H9 (cell line): ENCODE measurements at regions not wholly inside any gene's neighbourhood (a gene's known extent, or its start where the extent isn't known, plus 50 kb on each side); places are given as distances from the start of the nearest gene placed in this dataset.

Experiments
- DNase-seq: peaks from one replicate; pipeline ENCODE4 v3.0.0-alpha.2; 2017
- H2AFZ ChIP-seq: one replicate; pipeline ENCODE4 v1.6.1; 2013; ENCODE audit warnings: mild to moderate bottlenecking, low read length, control low read depth, moderate library complexity
- H2AK5ac ChIP-seq: 2 replicates; pipeline ENCODE4 v1.6.1; 2013; ENCODE audit warnings: low read length, control low read depth, mixed read lengths; ENCODE audit not compliant: insufficient read length
- H2BK120ac ChIP-seq: one replicate; pipeline ENCODE4 v1.6.1; 2013; ENCODE audit warnings: low read depth, mild to moderate bottlenecking, low read length, control low read depth, inconsistent platforms; ENCODE audit not compliant: poor library complexity, severe bottlenecking
- H2BK12ac ChIP-seq: 2 replicates; pipeline ENCODE4 v1.6.1; 2013; ENCODE audit warnings: low read length, control low read depth, mixed read lengths, low read depth; ENCODE audit not compliant: insufficient read length
- H2BK15ac ChIP-seq: 2 replicates; pipeline ENCODE4 v1.6.1; 2013; ENCODE audit warnings: low read depth, low read length, control low read depth
- H2BK20ac ChIP-seq: one replicate; pipeline ENCODE4 v1.6.1; 2013; ENCODE audit warnings: low read depth, mild to moderate bottlenecking, low read length, control low read depth, inconsistent platforms; ENCODE audit not compliant: poor library complexity, severe bottlenecking
- H2BK5ac ChIP-seq: 2 replicates; pipeline ENCODE4 v1.6.1; 2013; ENCODE audit warnings: low read length, control low read depth, mixed read lengths; ENCODE audit not compliant: insufficient read length
- H3K14ac ChIP-seq: 2 replicates; pipeline ENCODE4 v1.6.1; 2013; ENCODE audit warnings: low read length, control low read depth; ENCODE audit not compliant: insufficient read depth
- H3K18ac ChIP-seq: 2 replicates; pipeline ENCODE4 v1.6.1; 2013; ENCODE audit warnings: low read depth, mild to moderate bottlenecking, mixed read lengths, low read length, control low read depth; ENCODE audit not compliant: insufficient read length
- H3K23ac ChIP-seq: 2 replicates; pipeline ENCODE4 v1.6.1; 2013; ENCODE audit warnings: low read length, control low read depth, mixed read lengths, low read depth; ENCODE audit not compliant: insufficient read length
- H3K23me2 ChIP-seq: 2 replicates; pipeline ENCODE4 v1.6.1; 2013; ENCODE audit warnings: low read depth, mild to moderate bottlenecking, mixed read lengths, low read length, control low read depth; ENCODE audit not compliant: insufficient read length, poor library complexity, severe bottlenecking
- H3K27ac ChIP-seq: 2 replicates; pipeline ENCODE4 v1.5.1; 2013; ENCODE audit warnings: low read length, control low read depth, mixed read lengths, low read depth; ENCODE audit not compliant: insufficient read length
- H3K27me3 ChIP-seq: 2 replicates; pipeline ENCODE4 v1.6.1; 2013; ENCODE audit warnings: low read length, control low read depth, inconsistent platforms; ENCODE audit not compliant: insufficient read depth
- H3K4ac ChIP-seq: 2 replicates; pipeline ENCODE4 v1.6.1; 2013; ENCODE audit warnings: low read depth, mild to moderate bottlenecking, control low read depth, inconsistent platforms, low read length, moderate library complexity
- H3K4me1 ChIP-seq: 2 replicates; pipeline ENCODE4 v1.6.1; 2013; ENCODE audit warnings: low read length, control low read depth, inconsistent platforms; ENCODE audit not compliant: insufficient read depth
- H3K4me2 ChIP-seq: 2 replicates; pipeline ENCODE4 v1.6.1; 2013; ENCODE audit warnings: low read length, control low read depth, mixed read lengths; ENCODE audit not compliant: insufficient read length, insufficient read depth
- H3K56ac ChIP-seq: 2 replicates; pipeline ENCODE4 v1.6.1; 2013; ENCODE audit warnings: low read depth, mild to moderate bottlenecking, mixed read lengths, low read length, control low read depth; ENCODE audit not compliant: insufficient read length
- H3K79me1 ChIP-seq: 2 replicates; pipeline ENCODE4 v1.6.1; 2013; ENCODE audit warnings: low read depth, mild to moderate bottlenecking, moderate library complexity, low read length, control low read depth, inconsistent platforms; ENCODE audit not compliant: insufficient read depth, poor library complexity, severe bottlenecking
- H3K79me2 ChIP-seq: 2 replicates; pipeline ENCODE4 v1.6.1; 2013; ENCODE audit warnings: low read length, control low read depth, inconsistent platforms; ENCODE audit not compliant: insufficient read depth
- H3K9ac ChIP-seq: 2 replicates; pipeline ENCODE4 v1.6.1; 2013; ENCODE audit warnings: low read length, control low read depth, mixed read lengths; ENCODE audit not compliant: insufficient read length; ENCODE audit errors: extremely low read depth
- H3K9me3 ChIP-seq: one replicate; pipeline ENCODE4 v1.6.1; 2013; ENCODE audit warnings: low read depth, low read length, inconsistent platforms; ENCODE audit not compliant: control insufficient read depth
- H3T11ph ChIP-seq: one replicate; pipeline ENCODE4 v1.6.1; 2013; ENCODE audit warnings: mild to moderate bottlenecking, low read length, control low read depth, inconsistent platforms
- H4K20me1 ChIP-seq: one replicate; pipeline ENCODE4 v1.6.1; 2013; ENCODE audit not compliant: control insufficient read depth, insufficient read length, insufficient read depth
- H4K5ac ChIP-seq: 2 replicates; pipeline ENCODE4 v1.6.1; 2013; ENCODE audit warnings: low read depth, mild to moderate bottlenecking, mixed read lengths, low read length, control low read depth; ENCODE audit not compliant: insufficient read length
- H4K8ac ChIP-seq: replicated peaks from 2 replicates; pipeline ENCODE4 v1.6.1; 2013; ENCODE audit warnings: low read length, control low read depth, mixed read lengths, low read depth; ENCODE audit not compliant: insufficient read length
- H4K91ac ChIP-seq: 2 replicates; pipeline ENCODE4 v1.6.1; 2013; ENCODE audit warnings: low read depth, mild to moderate bottlenecking, moderate library complexity, mixed read lengths, low read length, control low read depth; ENCODE audit not compliant: insufficient read length
- H3K27ac Mint-ChIP-seq, 3 experiments: 2 replicates in 2 of 3; 3 replicates in 1 of 3; pipeline ENCODE4 v1.8.0; 2020 to 2021; ENCODE audit warnings: mixed read lengths in 3 of 3, mild to moderate bottlenecking in 1 of 3, moderate library complexity in 1 of 3
- H3K27me3 Mint-ChIP-seq: 2 replicates; pipeline ENCODE4 v1.8.0; 2021; ENCODE audit warnings: low read depth, mild to moderate bottlenecking, moderate library complexity, mixed read lengths
- H3K36me3 Mint-ChIP-seq, 3 experiments: 2 replicates in 2 of 3; 3 replicates in 1 of 3; pipeline ENCODE4 v1.8.0; 2020 to 2021; ENCODE audit warnings: low read depth in 3 of 3, mixed read lengths in 3 of 3; ENCODE audit not compliant: insufficient read depth in 1 of 3
- H3K4me1 Mint-ChIP-seq, 2 experiments: 2 replicates each; pipeline ENCODE4 v1.8.0; 2020; ENCODE audit warnings: mixed read lengths in 2 of 2
- H3K4me3 Mint-ChIP-seq, 2 experiments: 2 replicates in 1 of 2; 3 replicates in 1 of 2; pipeline ENCODE4 v1.8.0; 2020 to 2021; ENCODE audit warnings: mild to moderate bottlenecking in 2 of 2, mixed read lengths in 2 of 2, moderate library complexity in 1 of 2
- H3K9me3 Mint-ChIP-seq, 2 experiments: 2 replicates in 1 of 2; 3 replicates in 1 of 2; pipeline ENCODE4 v1.8.0; 2020; ENCODE audit warnings: mild to moderate bottlenecking in 2 of 2, mixed read lengths in 2 of 2, moderate library complexity in 1 of 2
- CTCF ChIP-seq: fragments of 200-600 bp; sonication (generic); conservative IDR thresholded peaks from 3 replicates; pipeline ENCODE4 v1.8.0; 2021; ENCODE audit warnings: antibody characterized with exemption, mild to moderate bottlenecking
- WGBS: extraction: QIAGEN DNeasy Blood & Tissue Kit; methylation state at CpG from one replicate; pipeline ENCODE4 v1.1.7; 2013; ENCODE audit warnings: missing lambda C conversion rate, low lambda C conversion rate, mixed read lengths; ENCODE audit not compliant: insufficient read length; ENCODE audit errors: extremely low coverage; 5-methylcytosine and 5-hydroxymethylcytosine counted together

GRCh38 chr16:82257990-82258389, 88.0 kb upstream of the MPHOSPH6 start:
- DNase-seq: no peak
- H3K23ac ChIP-seq: no peak overlapping the region
- no peak overlapping the region for H2BK15ac ChIP-seq
- H3K27me3 ChIP-seq: no peaks in the 10 kb centered on the region
- H3K27ac ChIP-seq: no peak overlapping the region
- H3K9me3 Mint-ChIP-seq: no peaks in the 10 kb centered on the region
- no peak overlapping the region for H4K91ac ChIP-seq
- no peak overlapping the region for H3K4me2 ChIP-seq
- no peak overlapping the region for H3K18ac ChIP-seq
- no peak overlapping the region for H2BK20ac ChIP-seq
- no peak overlapping the region for H3K9ac ChIP-seq
- H2BK120ac ChIP-seq: no peak overlapping the region
- no peak overlapping the region for H3K4ac ChIP-seq
- H3K79me1 ChIP-seq: no peaks in the 10 kb centered on the region
- no peaks in the 10 kb centered on the region for H3K4me1 ChIP-seq
- H2AFZ ChIP-seq: no peak overlapping the region
- H3K14ac ChIP-seq: no peak overlapping the region
- no peak for TF ChIP-seq CTCF
- H3K23me2 ChIP-seq: no peaks in the 10 kb centered on the region
- H2BK5ac ChIP-seq: no peak overlapping the region
- no peak overlapping the region for H3T11ph ChIP-seq
- peaks cover 21% of the 10 kb centered on the region for H3K27me3 Mint-ChIP-seq
- H4K5ac ChIP-seq: no peak overlapping the region
- no peak overlapping the region for H4K8ac ChIP-seq
- H3K4me3 Mint-ChIP-seq: no peak overlapping the region
- H4K20me1 ChIP-seq: no peaks in the 10 kb centered on the region
- H3K27ac Mint-ChIP-seq: no peak overlapping the region; a peak in 1 of 7 replicates
- no peaks in the 10 kb centered on the region for H3K4me1 Mint-ChIP-seq
- no CpG with 5 or more reads among the region's 7 CpGs for WGBS
- no peaks in the 10 kb centered on the region for H3K9me3 ChIP-seq
- H2BK12ac ChIP-seq: no peak overlapping the region
- no peaks in the 10 kb centered on the region for H3K36me3 Mint-ChIP-seq
- no peak overlapping the region for H2AK5ac ChIP-seq
- H3K56ac ChIP-seq: no peak overlapping the region
- H3K79me2 ChIP-seq: no peaks in the 10 kb centered on the region
